OCI-LY7 (cell line): ENCODE measurements at regions not wholly inside any gene's neighbourhood (a gene's known extent, or its start where the extent isn't known, plus 50 kb on each side); places are given as distances from the start of the nearest gene placed in this dataset.

Experiments used
- CTCF ChIP-seq: fragments of 200-600 bp; sonication (generic); conservative IDR thresholded peaks from 2 replicates; pipeline ENCODE4 v1.5.1; 2014; ENCODE audit warnings: mild to moderate bottlenecking, antibody characterized with exemption, low read length, moderate library complexity, mixed read lengths
- EZH2phosphoT487 ChIP-seq: fragments of 200-600 bp; sonication (generic); IDR thresholded peaks from 2 replicates; pipeline ENCODE4 v1.6.1; 2018; ENCODE audit warnings: low read depth, borderline replicate concordance, mild to moderate bottlenecking, mixed run types, antibody characterized with exemption, low read length, moderate library complexity, mixed read lengths

GRCh38 chr13:23007426-23007825 is 173.4 kb upstream of the SGCG start:
- TF ChIP-seq EZH2phosphoT487 (no peak), CTCF (no peak)
